NCI-H2107 treated with DMSO at 0.1 percent for 48 hours (cell line): ENCODE measurements at regions not wholly inside any gene's neighbourhood (a gene's known extent, or its start where the extent isn't known, plus 50 kb on each side); places are given as distances from the start of the nearest gene placed in this dataset.

Source experiments
- DNase-seq: peaks from one replicate; lab custom pipeline; 2025; ENCODE audit not compliant: unreplicated experiment; lab: John Stamatoyannopoulos, UW

DNA sequence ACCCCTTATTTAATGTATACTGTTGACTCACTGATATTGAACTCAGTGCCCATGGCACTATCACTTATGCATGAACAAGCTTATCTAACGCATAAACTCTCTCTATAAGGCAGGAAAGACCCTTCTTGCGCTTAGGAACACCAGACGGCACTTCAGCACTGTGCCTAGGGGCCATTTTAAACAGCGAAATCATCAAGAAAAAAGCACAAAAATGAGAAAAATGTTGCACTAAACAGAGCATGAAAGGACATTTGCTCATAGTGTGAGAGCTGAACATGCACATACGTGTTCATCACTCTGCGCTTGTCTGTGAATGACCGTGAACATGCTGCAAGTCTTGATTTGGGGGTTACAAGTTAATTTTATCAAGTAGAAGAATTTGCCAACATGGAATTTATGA is 109.6 kb downstream of the WDR11 start:
- DNase-seq, result no peak

DNA sequence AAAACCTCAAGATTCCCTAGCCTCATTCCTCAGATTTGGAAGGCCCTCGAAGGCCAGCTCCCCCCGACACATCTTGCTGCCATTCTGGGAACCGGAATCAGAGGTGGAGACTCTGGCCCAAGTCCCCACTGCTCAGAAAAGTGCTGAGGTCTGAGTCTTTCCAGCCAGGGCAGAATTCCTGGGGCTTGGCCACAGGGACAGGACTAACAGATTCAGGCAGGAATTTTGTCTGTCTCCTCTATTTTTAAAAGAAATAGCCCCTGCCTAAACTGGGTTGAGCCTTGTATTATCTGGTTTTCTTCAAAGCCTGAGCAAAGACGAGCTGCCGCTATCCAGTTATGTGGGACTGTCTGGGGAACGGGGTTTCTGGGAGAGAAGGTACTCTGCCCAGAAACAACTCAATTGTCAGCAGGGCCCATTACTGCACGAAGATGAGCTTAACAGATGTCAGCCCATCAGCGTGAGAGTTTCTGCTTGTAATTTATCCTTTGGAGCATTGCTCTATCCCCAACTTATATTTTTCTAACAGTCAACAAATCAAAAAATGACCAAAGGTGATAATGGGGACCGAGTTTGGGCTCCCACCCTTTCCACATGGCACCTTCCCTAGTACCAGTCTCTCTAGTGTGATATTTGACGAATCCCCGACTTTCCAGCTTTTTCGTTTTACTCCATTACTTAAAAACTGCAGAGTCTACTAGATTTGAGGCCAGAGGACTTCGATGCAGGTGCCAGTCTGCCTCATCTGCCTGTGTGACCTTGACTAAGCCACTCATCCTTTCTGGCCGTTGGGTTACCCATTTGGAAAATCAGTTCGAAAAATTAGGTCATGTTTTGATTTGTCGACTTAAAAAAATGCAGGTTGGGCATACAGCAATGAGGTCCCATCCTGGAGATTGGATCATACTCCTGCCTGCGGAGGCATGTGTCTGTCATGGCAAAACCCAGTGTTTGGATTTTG is 110.9 kb downstream of the WDR11 start:
- DNase-seq, result no peak

DNA sequence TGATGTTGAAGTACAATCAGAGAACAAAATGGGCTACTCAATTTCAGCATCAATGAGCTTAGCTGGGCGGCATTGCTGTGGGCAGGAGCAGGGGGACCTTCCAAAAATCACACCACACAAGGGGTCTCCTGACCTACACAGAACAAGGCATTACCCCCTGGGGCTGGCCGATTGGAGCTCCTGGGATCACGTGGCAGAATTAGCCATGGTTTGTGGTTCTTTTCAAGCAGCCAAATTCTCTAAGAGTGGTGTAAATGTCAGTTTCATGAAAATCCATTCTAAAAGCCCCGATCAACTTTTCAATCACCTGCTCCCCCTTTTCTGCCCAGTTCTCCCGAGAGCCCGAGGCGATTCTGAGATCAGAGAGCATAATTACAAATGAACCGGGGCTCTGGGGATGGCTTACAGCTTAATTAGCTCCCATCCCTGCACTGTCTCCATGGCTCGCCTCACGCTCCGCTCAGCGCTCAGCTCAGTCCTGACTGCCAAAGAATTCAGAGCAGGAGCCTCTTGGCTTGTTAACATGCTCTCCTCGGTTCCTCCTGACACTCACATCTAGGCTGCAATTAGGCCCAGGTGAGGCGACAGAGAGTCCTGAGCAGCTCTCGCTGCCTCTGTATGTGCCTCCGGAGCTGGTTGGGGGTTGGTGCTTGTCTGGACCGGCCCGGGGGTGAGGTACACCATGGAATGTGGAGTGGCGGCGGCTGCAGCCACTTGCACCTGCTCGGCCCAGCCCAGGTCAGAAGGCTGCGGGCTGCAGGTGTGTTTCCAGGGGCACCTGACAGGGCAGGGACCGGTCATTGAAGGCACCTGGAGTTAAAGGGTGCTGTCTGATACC is 111.8 kb downstream of the WDR11 start:
- DNase-seq, result no peak

DNA sequence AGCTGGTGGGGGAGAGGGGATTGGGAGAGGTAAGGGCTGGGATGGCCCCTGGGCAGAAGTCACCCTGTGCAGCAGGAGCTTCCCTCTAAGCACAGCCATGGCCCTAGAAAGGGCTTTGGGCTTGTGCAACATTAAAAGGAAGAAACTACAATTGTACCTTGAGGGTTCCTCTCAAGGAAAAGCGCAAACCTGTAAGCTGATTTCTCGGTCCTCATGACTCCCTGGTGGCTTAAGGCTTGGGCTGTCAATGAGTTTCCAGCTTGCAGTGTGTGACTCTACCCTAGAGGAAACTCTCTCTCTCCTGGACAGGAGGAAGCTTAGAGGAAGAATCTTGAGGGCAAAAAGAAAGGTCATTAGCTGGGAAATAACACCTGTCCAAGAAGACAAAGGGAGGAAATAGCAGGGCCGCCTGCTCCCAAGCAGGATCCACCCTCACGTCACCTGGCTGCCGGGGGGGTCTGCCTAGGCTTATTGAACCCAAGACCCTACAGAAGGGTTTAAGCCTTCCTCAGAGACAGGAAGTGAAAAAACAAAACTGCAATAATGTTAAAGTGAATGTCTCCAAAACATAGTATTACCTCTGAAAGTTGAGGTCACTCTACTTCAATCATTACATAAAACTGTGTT is 112.5 kb downstream of the WDR11 start:
- DNase-seq, result no peak

DNA sequence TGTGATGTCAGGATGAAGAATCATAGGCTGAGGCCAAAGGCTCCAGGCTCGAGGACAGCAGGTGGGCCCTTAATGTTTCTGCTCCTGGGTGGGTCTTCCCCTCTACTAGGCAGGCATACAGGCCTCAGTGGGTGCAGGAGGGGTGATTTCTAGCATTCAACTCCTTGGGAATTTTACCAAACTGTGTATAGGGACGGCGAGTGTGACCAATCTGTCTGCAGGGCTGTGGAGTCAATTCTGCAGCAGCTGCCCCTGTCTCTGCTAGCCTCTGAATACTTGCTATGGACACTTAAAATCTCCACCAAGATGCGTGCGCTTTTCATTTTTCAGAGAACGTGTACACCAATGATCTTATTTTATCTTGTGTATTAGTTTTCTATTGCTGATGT is 115.5 kb downstream of the WDR11 start:
- no peak for DNase-seq

DNA sequence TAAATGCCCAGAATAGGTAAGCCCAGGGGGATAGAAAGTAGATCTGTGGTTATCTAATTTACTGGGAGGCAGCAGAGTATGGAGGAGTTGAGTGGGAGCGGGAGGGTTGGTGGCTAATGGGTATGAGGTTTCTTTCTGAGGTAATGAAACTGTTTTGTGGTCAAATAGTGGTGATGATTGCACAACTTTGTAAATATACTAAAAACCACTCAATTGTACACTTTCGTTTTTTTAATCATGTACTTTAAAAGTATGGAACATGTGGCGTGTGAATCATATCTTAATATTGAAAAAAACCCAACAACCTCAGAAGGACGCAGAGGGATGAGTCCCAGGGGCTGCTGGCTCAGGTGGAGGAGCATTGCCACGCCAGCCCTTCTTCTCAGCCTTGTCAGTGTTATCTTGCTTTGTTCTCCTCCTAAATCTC is 118.1 kb downstream of the WDR11 start:
- DNase-seq, result no peak

DNA sequence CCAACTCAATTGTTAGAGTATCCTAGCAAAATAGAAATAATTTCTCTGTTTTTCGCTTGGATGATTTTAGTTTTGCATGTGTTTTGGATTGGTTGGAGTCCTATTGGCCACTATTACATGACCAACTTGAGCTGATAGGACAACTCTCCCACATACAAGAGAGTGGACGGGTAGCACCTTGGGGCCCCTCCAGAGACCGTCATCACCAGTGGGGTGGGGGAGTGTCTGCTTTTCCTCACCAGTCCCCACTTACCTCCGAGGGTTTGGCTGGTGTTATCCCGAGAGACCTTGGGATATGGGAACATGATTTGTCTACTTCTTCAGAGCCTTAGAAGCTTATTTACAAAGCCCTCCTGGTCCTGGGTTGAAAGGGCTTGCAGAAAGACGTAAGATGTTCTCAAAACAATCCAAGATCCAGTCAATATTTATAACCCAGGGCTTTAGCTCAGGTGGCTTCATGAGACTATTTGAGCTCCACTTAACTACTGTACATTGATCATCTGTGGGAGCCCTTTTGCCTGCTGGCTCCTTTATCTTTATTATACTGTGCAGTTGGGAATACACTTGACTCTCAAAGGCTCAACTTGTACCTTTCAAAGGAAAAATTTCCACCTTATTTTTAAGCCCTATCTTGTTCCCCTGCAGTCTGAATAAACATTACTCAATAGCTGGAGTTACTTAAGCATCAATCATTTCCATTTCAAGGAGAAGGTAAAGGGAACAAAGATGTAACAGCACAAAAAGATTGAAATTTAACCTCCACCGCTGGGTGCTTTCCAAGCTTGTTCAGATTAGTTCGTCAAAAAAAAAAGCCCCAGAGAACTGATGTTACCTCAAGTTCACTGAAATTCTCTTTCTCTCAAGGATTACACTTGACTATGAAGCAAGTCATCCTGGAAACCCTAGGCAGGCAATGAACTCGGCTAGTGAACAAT is 119.7 kb downstream of the WDR11 start:
- no peak for DNase-seq

DNA sequence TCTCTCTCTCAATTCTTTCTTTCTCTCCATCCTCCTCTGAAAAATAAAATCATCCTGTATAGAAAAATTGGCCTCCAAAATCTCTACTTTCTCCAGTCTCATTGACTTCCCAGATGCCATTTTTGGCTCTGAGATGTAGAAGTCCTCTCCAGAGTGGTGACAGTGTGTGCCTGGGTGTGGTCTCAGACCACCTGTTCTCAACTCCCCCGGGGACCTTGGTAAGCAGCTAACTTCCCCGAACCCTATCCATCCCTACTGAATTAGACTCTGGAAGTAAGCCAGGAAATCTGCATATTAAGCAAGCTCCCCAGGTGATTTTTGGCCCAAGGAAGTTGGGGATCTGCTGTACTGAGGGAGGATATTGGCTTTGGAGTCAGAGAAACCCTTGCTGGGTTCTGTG is 120.5 kb downstream of the WDR11 start:
- no peak for DNase-seq

DNA sequence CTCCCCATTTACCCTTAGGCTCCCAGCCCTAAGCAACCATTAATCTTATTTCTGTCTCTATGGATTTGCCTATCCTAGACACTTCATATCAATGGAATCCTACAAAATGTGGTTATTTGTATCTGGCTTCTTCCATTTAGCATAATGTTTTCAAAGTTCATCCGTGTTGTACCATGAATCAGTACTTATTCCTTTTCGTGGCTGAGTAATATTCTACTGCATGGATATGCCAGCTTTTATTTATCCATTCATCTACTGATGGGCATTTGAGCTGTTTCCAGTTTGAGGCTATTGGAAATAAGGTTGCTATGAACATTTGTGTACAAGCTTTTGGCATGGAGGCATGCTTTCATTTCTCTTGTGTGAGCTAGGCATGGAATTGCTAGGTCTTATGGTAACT is 121.1 kb downstream of the WDR11 start:
- no peak for DNase-seq

DNA sequence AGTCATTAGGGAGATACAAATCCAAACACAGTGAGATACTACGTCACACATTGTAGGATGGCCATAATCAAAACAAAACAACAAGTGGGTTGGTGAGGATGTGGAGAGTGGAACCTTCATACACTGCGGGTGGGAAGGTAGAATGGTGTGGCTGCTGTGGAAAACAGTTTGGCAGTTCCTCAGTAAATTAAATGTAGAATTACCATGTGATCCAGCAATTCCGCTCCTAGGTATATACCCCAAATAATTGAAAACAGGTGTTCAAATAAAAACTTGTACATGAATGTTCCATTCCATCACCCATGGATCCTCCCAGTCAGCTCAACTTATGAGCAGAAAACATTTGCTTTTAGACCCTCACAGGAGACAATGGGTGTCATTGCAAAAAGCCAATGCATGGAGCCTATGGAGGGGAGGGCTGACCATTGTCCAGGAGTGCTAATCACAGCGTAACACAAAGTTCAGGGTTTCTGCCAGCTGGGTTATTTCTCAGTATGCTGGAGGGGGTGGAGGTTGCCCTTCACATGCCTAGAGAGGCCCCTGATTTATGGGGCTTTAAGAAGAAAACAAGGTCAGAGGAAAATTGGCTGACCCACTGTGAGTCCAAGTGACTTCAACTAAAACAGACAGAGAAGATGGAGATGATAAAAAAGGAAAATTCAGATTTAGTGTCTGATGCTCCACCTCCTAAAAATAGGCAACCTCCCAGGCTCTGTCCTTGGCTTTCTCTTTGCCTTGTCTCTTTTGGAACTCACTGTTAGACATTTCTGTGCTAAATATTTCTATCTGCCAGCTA is 124.1 kb downstream of the WDR11 start:
- no peak for DNase-seq

DNA sequence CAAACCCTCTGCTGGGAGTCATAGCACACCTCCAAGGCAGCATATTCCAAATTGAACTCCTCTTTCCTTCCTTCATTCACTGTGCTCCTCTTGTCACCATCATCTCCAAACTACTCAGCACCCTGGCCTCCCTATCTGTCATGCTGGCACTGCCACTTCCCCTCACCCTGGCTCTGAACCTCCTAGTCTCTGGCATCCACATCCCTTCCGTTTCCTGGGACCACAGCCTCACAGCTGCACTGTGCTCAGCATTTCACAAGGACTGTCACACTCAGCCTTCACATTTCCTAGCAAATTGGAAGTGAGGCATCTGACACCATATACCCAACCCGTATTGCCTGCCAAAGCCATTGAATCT is 124.7 kb downstream of the WDR11 start:
- DNase-seq, result no peak

DNA sequence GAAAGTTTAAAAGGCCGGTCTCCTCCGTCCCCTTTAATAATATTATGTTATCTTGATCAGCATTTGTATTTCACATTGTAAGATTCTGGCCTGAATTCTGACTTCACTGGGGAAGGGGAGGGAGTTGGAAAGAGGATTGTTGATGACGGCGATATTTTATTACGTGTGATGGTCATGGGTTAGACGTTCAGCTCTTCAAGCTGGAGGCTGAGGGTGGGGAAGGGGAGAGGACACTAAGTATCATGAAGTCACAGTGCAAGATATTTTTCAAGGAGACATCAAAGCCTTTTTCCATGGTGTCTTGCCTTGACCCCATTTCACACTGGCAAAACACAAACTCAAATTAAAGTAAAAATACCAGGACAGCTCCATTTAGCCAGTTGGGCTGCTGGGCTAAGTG is 126.7 kb downstream of the WDR11 start:
- no peak for DNase-seq

DNA sequence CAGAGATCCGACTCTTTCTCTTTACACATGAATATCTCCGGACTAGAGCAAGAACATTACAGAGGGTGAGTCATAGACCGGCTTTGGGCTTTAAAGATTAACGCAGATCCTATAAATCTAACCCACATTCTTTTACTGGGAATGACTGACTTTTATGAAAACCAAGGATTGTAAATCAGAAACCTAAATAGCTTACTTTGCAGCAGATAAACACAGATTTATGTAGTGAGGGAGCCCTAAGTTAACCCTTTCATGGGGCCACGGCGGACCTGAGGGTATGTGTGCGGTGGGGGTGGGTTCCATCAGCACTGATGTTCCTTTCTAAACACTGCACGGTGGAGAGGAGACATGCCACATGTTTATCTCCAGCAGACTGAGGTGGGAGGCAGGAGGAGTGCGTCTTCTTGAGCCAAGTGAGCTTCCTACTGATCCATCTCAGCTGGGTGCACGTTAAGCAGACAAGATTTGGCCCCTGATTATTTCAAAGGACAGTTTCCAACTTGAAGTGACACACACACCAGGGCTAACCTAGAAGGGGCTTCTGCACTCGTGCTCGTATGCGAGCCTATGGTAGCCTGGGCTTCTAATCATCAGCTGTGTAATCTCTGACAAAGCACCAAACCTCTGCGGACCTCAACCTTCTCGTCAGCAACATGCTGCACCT is 127.6 kb downstream of the WDR11 start:
- no peak for DNase-seq

DNA sequence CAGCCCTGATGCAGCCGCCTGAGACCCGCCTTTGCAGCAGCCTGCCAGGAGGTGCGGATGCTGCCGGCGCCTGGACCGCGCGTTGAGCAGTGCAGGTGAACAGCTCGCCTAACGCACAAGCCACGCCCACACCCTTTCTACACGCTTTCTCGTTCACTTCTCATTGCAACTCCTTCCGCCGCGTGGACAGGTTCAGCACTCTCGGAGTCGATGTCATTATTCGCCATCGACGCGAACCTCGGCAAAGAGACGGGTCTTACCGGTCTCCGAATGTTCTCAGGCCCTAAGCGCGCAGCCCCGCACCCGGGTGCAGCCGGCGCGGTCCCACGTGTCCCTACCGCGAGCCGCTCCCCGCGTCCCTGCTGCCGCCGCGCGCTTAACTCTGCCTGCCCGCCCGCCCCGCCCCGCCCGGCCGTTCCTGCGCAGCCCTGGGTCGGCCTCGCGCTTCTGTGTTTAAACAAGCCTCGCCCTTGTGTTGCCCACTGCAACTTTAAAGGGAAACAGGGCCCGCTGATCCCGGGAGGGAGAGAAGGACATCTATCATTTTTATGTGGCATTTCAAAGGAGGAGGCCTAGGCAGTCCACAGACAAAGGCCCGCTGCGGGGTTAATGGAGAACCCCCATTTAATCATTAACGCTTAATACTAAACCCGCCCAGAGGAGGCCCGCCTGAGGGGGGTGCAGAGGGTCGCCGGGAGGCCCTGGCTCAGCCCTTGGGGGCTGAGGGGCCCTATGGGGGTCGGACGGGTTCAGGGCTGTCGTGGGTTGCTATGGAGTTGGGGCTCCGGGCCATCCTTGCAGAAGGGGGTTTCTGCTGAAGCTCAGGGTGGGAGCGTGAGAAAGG is 128.5 kb downstream of the WDR11 start:
- DNase-seq, result no peak

DNA sequence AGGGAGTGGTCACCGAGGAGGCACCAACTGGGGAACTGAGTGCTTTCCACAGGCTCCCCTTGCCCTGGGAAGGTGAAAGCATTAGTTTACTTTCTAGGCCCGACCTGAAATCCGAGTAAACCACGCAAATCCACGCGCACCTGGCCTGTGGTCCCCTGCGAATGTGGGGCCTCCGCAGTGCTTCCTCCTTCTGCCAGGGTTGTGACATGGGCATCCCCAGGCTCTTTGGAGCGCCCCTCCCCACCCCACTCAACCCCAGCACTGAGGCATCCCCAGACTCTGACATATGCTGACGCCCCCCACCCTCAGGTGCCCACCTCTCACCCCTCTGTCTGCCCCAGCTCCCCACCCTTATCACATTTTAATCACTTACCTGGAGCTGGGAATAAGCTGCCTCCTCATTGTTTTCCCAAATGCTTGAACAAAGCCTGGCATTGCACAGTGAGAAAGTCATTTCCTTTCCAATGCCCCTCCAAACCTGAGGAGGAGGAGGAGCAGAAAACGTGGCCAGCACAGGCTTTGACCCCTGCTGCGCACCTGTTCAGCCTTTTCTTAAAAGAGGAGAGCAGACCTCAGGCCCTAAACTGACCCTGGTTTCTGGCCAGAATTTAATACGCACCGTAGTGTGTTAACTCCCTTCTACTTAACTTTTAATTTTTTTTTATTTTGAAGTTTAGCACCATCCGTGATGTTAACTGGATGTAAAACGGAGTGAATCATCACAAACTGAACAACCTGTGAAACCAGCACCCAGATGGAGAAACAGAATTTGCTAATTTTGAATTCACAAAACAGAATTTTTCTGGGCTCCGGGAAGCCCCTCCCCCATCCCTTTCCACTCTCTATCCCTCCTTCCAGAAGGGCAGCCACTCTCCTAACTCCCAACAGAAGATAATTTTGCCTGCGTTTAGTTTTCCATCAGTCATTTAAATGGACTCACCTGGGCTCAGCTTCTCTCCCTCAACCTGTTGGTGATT is 129.4 kb downstream of the WDR11 start:
- no peak for DNase-seq

DNA sequence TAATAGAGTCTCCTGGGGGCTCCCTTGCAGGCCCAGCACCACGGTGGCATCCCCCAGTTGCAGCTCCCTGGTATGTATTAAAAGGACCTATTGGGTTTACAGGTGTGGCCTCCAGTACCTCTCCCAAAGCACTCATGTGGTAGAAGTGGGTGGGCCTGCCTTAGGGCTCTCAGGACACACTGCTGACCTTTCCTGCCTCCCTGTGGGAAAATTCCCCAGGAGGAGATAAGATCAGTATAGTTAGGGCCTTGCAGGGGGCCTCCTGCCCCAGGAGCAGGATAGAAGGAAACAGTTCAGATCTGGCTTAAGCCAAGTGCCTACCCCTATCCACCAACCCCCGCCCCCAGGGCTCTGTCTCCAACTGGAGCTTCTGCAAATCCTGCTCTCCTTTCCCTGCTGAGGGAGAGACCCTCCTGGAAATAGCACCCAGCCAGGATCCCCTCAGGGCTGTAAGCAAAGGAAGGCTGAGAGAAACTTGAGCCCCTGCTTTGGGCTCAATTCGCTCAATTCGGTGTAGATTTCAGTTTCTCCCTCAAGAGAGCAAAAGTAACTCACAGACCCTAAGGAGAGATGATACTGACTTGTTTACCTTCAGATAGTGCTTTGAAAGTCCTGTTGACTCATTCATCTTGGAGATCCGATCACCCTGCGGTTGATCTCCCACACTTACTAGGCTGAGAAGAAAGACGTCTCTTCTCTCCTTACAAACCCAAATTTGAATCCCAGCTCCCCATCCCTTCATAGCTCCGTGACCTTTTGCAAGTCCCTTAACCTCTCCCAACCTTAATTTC is 130.6 kb downstream of the WDR11 start:
- no peak for DNase-seq
